NCI-H2107 treated with DMSO at 0.1 percent for 48 hours (cell line): ENCODE measurements at regions not wholly inside any gene's neighbourhood (a gene's known extent, or its start where the extent isn't known, plus 50 kb on each side); places are given as distances from the start of the nearest gene placed in this dataset.
A peak's percentile ranks its signal among the peaks of the same experiment; 100 is the strongest.

Source experiments
- DNase-seq: peaks from one replicate; lab custom pipeline; 2025; ENCODE audit not compliant: unreplicated experiment; lab: John Stamatoyannopoulos, UW

- DNase-seq = no peak
These were observed 146.8 kb upstream of the SOX9 start for GRCh38 chr17:71974051-71974450.

GRCh38 chr17:71975331-71975801 lies 145.5 kb upstream of the SOX9 start:
- DNase-seq = no peak

- DNase-seq = no peak
These were observed 144.7 kb upstream of the SOX9 start for GRCh38 chr17:71976011-71976649.

- no peak for DNase-seq
These were observed 142.4 kb upstream of the SOX9 start for GRCh38 chr17:71978435-71978834.

- no peak for DNase-seq
These were observed 140.6 kb upstream of the SOX9 start for GRCh38 chr17:71980171-71980570.

GRCh38 chr17:71983828-71984227 lies 137.0 kb upstream of the SOX9 start:
- no peak for DNase-seq

- no peak for DNase-seq
These were observed 135.4 kb upstream of the SOX9 start for GRCh38 chr17:71985111-71986039.

- DNase-seq = no peak
These were observed 133.9 kb upstream of the SOX9 start for GRCh38 chr17:71986886-71987285.

GRCh38 chr17:71987634-71988033 lies 133.2 kb upstream of the SOX9 start:
- no peak for DNase-seq

- no peak for DNase-seq
These were observed 131.7 kb upstream of the SOX9 start for GRCh38 chr17:71989117-71989516.

GRCh38 chr17:71993363-71993762 lies 127.5 kb upstream of the SOX9 start:
- DNase-seq = no peak

- DNase-seq = no peak
These were observed 125.2 kb upstream of the SOX9 start for GRCh38 chr17:71995590-71995989.

GRCh38 chr17:72004011-72004427 lies 116.8 kb upstream of the SOX9 start:
- no peak for DNase-seq

- no peak for DNase-seq
These were observed 116.0 kb upstream of the SOX9 start for GRCh38 chr17:72004611-72005331.

- no peak for DNase-seq
These were observed 115.3 kb upstream of the SOX9 start for GRCh38 chr17:72005332-72006163.

GRCh38 chr17:72008236-72008876 lies 112.5 kb upstream of the SOX9 start:
- DNase-seq = no peak

GRCh38 chr17:72011561-72011960 lies 109.3 kb upstream of the SOX9 start:
- no peak for DNase-seq

- DNase-seq = no peak
These were observed 99.3 kb upstream of the SOX9 start for GRCh38 chr17:72021417-72022041.

- DNase-seq = peak; percentile 10
These were observed 98.2 kb upstream of the SOX9 start for GRCh38 chr17:72022328-72023275.
